Liver (tissue), 8 donors: ENCODE measurements at regions not wholly inside any gene's neighbourhood (a gene's known extent, or its start where the extent isn't known, plus 50 kb on each side); places are given as distances from the start of the nearest gene placed in this dataset.
A peak's percentile ranks its signal among the peaks of the same experiment; 100 is the strongest.

Source experiments
- DNase-seq: peaks from one replicate; pipeline ENCODE4 v3.0.0-alpha.2; 2017; ENCODE audit warnings: low spot score
- H3K27ac ChIP-seq, 2 donors: one replicate each; pipeline ENCODE4 v1.7.0; 2013; ENCODE audit warnings: inconsistent platforms in 2 of 2, low read length in 2 of 2, control low read depth in 1 of 2, low read depth in 1 of 2, mild to moderate bottlenecking in 1 of 2
- H3K27me3 ChIP-seq, 4 donors: one replicate each; pipeline versions ENCODE4 v1.6.1 to v1.7.0; 2013; ENCODE audit warnings: low read length in 3 of 4, inconsistent platforms in 1 of 4, mild to moderate bottlenecking in 1 of 4, moderate library complexity in 1 of 4; ENCODE audit not compliant: control insufficient read depth in 4 of 4, insufficient read depth in 4 of 4
- H3K36me3 ChIP-seq, 4 donors: one replicate each; pipeline versions ENCODE4 v1.6.1 to v1.7.0; 2013; ENCODE audit warnings: low read length in 3 of 4, mild to moderate bottlenecking in 3 of 4, low read depth in 1 of 4, moderate library complexity in 1 of 4; ENCODE audit not compliant: control insufficient read depth in 4 of 4, insufficient read depth in 3 of 4
- H3K4me1 ChIP-seq, 4 donors: one replicate each; pipeline versions ENCODE4 v1.6.1 to v1.7.0; 2013; ENCODE audit warnings: low read length in 3 of 4, mild to moderate bottlenecking in 3 of 4, moderate library complexity in 1 of 4; ENCODE audit not compliant: control insufficient read depth in 4 of 4, insufficient read depth in 4 of 4
- H3K4me3 ChIP-seq, 3 donors: one replicate each; pipeline versions ENCODE4 v1.6.1 to v1.7.0; 2013; ENCODE audit warnings: low read length in 3 of 3, control low read depth in 1 of 3, low read depth in 1 of 3, mild to moderate bottlenecking in 1 of 3
- H3K9ac ChIP-seq, 2 donors: one replicate each; pipeline ENCODE4 v1.7.0; 2013; ENCODE audit warnings: low read length in 2 of 2, mild to moderate bottlenecking in 2 of 2, moderate library complexity in 2 of 2, control low read depth in 1 of 2, low read depth in 1 of 2
- H3K9me3 ChIP-seq, 4 donors: one replicate each; pipeline versions ENCODE4 v1.6.1 to v1.7.0; 2013; ENCODE audit warnings: low read length in 3 of 4; ENCODE audit not compliant: control insufficient read depth in 4 of 4
- CTCF ChIP-seq: fragments of 150-350 bp; IDR thresholded peaks from 2 replicates; pipeline ENCODE4 v1.5.1; 2017; ENCODE audit warnings: improper control_type of control experiment, low read depth, low read length; ENCODE audit not compliant: missing input control
- EGR1 ChIP-seq, 2 donors: IDR thresholded peaks; 2 replicates each; pipeline ENCODE4 v1.6.1; 2016 to 2018; ENCODE audit warnings: antibody characterized with exemption in 2 of 2, low read depth in 2 of 2
- FOXA1 ChIP-seq: IDR thresholded peaks from 2 replicates; pipeline ENCODE4 v1.6.1; 2016; ENCODE audit warnings: antibody characterized with exemption
- FOXA2 ChIP-seq: IDR thresholded peaks from 2 replicates; pipeline ENCODE4 v1.6.1; 2016; ENCODE audit warnings: antibody characterized with exemption
- GABPA ChIP-seq, 2 donors: IDR thresholded peaks in 1 of 2; conservative IDR thresholded peaks in 1 of 2; 2 replicates each; pipeline ENCODE4 v1.6.1; 2016; ENCODE audit warnings: antibody characterized with exemption in 2 of 2, mild to moderate bottlenecking in 1 of 2, moderate library complexity in 1 of 2
- HNF4A ChIP-seq, 2 donors: conservative IDR thresholded peaks; 2 replicates each; pipeline ENCODE4 v1.6.1; 2016; ENCODE audit warnings: antibody characterized with exemption in 2 of 2, mild to moderate bottlenecking in 2 of 2
- HNF4G ChIP-seq: IDR thresholded peaks from 2 replicates; pipeline ENCODE4 v1.6.1; 2016; ENCODE audit warnings: antibody characterized with exemption
- JUND ChIP-seq, 2 donors: IDR thresholded peaks; 2 replicates each; pipeline ENCODE4 v1.6.1; 2016; ENCODE audit warnings: antibody characterized with exemption in 2 of 2
- NR2F2 ChIP-seq: IDR thresholded peaks from 2 replicates; pipeline ENCODE4 v1.6.1; 2016; ENCODE audit warnings: antibody characterized with exemption
- RAD21 ChIP-seq, 2 donors: IDR thresholded peaks; 2 replicates each; pipeline ENCODE4 v1.6.1; 2016; ENCODE audit warnings: antibody characterized with exemption in 2 of 2, mild to moderate bottlenecking in 2 of 2
- REST ChIP-seq: IDR thresholded peaks from 2 replicates; pipeline ENCODE4 v1.6.1; 2016; ENCODE audit warnings: antibody characterized with exemption, mild to moderate bottlenecking
- RXRA ChIP-seq, 2 donors: IDR thresholded peaks; 2 replicates each; pipeline ENCODE4 v1.6.1; 2017 to 2018; ENCODE audit warnings: antibody characterized with exemption in 2 of 2, mild to moderate bottlenecking in 1 of 2
- SP1 ChIP-seq: IDR thresholded peaks from 2 replicates; pipeline ENCODE4 v1.6.1; 2018; ENCODE audit warnings: antibody characterized with exemption, mild to moderate bottlenecking
- TAF1 ChIP-seq: conservative IDR thresholded peaks from 2 replicates; pipeline ENCODE4 v1.6.1; 2016; ENCODE audit warnings: antibody characterized with exemption, mild to moderate bottlenecking
- YY1 ChIP-seq: IDR thresholded peaks from 2 replicates; pipeline ENCODE4 v1.6.1; 2016; ENCODE audit warnings: antibody characterized with exemption, mild to moderate bottlenecking
- WGBS: extraction: QIAGEN DNeasy Blood & Tissue Kit; methylation state at CpG from one replicate; pipeline ENCODE4 v1.1.7; 2013; 5-methylcytosine and 5-hydroxymethylcytosine counted together
- TF ChIP-seq, protein P1 (sequence below): IDR thresholded peaks from 2 replicates; pipeline ENCODE4 v1.6.1; 2016; ENCODE audit warnings: antibody characterized with exemption
- TF ChIP-seq, protein P2 (sequence below): IDR thresholded peaks from 2 replicates; pipeline ENCODE4 v1.6.1; 2016; ENCODE audit warnings: antibody characterized with exemption
- TF ChIP-seq, protein P3 (sequence below): IDR thresholded peaks from 2 replicates; pipeline ENCODE4 v1.6.1; 2016; ENCODE audit warnings: antibody characterized with exemption
- donor health status: healthy.
- donor health status: healthy.
- donor health status: healthy.
- donor health status: healthy.
- donor health status: healthy.

DNA sequence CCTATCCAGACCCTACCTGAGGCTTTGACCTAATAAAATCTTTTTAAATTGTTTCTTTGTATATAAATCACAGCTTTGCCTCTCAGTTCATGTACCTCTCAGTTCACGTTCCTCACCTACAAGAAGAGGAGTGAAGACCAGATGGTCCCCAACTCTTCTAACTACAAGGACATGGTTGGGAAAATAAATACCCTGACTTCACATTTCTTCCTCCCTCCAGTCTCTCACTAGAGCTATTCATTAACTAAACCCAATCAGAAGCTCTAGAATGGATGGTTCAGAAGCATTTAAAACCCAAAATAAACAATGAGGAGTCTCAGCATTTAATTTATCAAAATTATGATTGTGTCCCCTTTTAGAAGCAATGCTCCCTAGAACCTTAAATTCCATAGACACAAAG is 97.3 kb upstream of the AGTR1 start:
- H3K4me3 ChIP-seq: no peak overlapping the region
- 49% methylated on average over 1 of the region's 1 CpG for WGBS
- no peaks in the 10 kb centered on the region for H3K36me3 ChIP-seq
- no peaks in the 10 kb centered on the region for H3K9me3 ChIP-seq
- peak overlapping the region in 1 of 2 donors; percentile 50 for H3K9ac ChIP-seq
- peaks cover 5 to 42% (median 29%) of the 10 kb centered on the region in 4 donors for H3K4me1 ChIP-seq
- TF ChIP-seq FOXA2 (no peak), TAF1 (no peak), EGR1 (IDR thresholded peaks at IDR 0.05; ENCODE audit: low read depth in 2 of 2) (no peak), SP1 (no peak), HNF4G (no peak), GABPA (IDR thresholded peaks at IDR 0.05 in 1 of 2, conservative IDR thresholded peaks at IDR 0.05 in 1 of 2) (no peak), NR2F2 (no peak), YY1 (no peak), RAD21 (IDR thresholded peaks at IDR 0.05) (no peak), JUND (IDR thresholded peaks at IDR 0.05) (no peak)
- TF ChIP-seq, protein P1, sequence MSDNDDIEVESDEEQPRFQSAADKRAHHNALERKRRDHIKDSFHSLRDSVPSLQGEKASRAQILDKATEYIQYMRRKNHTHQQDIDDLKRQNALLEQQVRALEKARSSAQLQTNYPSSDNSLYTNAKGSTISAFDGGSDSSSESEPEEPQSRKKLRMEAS: no peak
- TF ChIP-seq, protein P2, sequence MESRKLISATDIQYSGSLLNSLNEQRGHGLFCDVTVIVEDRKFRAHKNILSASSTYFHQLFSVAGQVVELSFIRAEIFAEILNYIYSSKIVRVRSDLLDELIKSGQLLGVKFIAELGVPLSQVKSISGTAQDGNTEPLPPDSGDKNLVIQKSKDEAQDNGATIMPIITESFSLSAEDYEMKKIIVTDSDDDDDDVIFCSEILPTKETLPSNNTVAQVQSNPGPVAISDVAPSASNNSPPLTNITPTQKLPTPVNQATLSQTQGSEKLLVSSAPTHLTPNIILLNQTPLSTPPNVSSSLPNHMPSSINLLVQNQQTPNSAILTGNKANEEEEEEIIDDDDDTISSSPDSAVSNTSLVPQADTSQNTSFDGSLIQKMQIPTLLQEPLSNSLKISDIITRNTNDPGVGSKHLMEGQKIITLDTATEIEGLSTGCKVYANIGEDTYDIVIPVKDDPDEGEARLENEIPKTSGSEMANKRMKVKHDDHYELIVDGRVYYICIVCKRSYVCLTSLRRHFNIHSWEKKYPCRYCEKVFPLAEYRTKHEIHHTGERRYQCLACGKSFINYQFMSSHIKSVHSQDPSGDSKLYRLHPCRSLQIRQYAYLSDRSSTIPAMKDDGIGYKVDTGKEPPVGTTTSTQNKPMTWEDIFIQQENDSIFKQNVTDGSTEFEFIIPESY: no peak
- TF ChIP-seq, protein P3, sequence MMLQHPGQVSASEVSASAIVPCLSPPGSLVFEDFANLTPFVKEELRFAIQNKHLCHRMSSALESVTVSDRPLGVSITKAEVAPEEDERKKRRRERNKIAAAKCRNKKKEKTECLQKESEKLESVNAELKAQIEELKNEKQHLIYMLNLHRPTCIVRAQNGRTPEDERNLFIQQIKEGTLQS: no peak
- H3K27me3 ChIP-seq: no peaks in the 10 kb centered on the region
- peak overlapping the region; percentile 86 to 93 for H3K27ac ChIP-seq
- no peak for DNase-seq

DNA sequence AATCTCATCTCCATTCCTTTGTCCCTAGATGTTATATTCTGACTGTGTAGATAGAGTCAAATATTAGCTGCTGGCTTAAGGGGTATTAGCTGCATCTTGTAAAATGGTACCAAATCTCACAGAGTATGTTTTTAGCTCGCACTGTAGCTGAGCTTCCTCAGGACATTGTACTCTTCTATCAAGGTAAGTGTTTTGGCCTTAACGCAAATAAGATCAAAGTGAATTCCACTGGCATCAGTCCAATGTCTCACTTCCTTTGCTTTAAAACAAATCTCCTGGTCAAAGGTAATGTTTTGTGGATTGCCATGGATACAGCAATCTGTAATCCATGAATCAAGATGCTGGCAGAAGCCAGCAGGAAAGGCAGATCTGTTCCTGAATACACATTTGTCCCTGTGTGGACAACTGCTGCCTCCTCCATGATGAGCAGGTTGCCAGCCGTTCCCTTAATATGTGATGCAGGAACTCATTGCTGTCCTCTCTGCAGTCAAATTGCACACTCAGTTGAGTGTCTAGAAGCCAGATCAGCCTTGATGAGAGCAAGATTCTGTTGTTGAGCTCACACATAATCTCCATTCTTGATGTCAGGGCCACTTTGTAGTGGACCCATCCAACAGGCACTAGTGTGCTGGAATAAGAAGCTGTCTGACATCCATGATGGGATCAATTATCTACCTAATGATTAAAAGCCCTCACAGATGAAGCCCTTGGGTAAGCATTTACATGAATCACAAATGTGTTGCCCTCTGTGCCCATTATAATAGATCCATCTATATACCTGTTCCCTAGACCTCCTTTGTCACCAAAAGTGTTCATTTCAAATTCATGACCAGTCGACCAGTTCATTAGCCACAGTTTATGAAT is 96.6 kb upstream of the AGTR1 start:
- DNase-seq: no peak
- peaks cover 5 to 42% (median 29%) of the 10 kb centered on the region in 4 donors for H3K4me1 ChIP-seq
- H3K9me3 ChIP-seq: no peaks in the 10 kb centered on the region
- WGBS: 40% methylated on average over 4 of the region's 4 CpGs
- H3K27me3 ChIP-seq: no peaks in the 10 kb centered on the region
- H3K9ac ChIP-seq: peak overlapping the region in 1 of 2 donors; percentile 91
- H3K36me3 ChIP-seq: no peaks in the 10 kb centered on the region
- H3K4me3 ChIP-seq: no peak overlapping the region
- TF ChIP-seq SP1 (peak; percentile 82), EGR1 (IDR thresholded peaks at IDR 0.05; ENCODE audit: low read depth in 2 of 2) (peak in 1 of 2 donors; percentile 74), JUND (IDR thresholded peaks at IDR 0.05) (peak; percentile 54 to 89), GABPA (IDR thresholded peaks at IDR 0.05 in 1 of 2, conservative IDR thresholded peaks at IDR 0.05 in 1 of 2) (peak in 1 of 2 donors; percentile 64), NR2F2 (no peak), REST (no peak), HNF4A (conservative IDR thresholded peaks at IDR 0.05) (peak; percentile 85 to 91), YY1 (peak; percentile 85), HNF4G (peak; percentile 64), RAD21 (IDR thresholded peaks at IDR 0.05) (peak; percentile 42 to 43), FOXA2 (peak; percentile 57), FOXA1 (no peak), CTCF (no peak), RXRA (IDR thresholded peaks at IDR 0.05) (peak; percentile 82 to 87), TAF1 (no peak)
- TF ChIP-seq, protein P3: no peak
- TF ChIP-seq, protein P2: peak; percentile 82
- TF ChIP-seq, protein P1: peak; percentile 84
- peak overlapping the region; percentile 86 to 93 for H3K27ac ChIP-seq
